ENCODE measurements at regions not wholly inside any gene's neighbourhood (a gene's known extent, or its start where the extent isn't known, plus 50 kb on each side); places are given as distances from the start of the nearest gene placed in this dataset.
"Not testable (repeated sequence)": the region's sequence is repeated elsewhere in the genome, so short reads cannot be mapped to it uniquely, and the experiment has no call there.

DNA sequence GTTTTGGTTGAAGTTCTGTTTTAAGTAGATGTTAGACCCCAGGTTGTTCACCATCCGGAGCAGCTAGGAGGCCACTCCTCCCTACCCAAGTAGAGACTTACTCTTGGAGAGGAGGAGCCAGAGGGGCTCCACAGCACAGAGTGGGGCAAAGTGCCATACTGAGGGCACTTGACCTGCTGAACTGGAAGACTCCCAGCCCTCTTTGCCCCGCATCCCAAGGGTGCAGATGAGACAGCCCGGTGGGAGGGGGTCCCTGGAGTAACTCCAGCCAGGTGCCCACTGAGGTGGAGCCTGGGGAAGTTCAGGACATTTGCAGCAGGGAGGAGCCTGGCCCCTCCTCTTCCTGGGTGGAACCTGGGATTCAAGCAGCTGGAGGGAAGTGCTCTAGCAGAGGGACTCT is 102.1 kb upstream of the GPR6 start:
- no peak for DNase-seq

DNA sequence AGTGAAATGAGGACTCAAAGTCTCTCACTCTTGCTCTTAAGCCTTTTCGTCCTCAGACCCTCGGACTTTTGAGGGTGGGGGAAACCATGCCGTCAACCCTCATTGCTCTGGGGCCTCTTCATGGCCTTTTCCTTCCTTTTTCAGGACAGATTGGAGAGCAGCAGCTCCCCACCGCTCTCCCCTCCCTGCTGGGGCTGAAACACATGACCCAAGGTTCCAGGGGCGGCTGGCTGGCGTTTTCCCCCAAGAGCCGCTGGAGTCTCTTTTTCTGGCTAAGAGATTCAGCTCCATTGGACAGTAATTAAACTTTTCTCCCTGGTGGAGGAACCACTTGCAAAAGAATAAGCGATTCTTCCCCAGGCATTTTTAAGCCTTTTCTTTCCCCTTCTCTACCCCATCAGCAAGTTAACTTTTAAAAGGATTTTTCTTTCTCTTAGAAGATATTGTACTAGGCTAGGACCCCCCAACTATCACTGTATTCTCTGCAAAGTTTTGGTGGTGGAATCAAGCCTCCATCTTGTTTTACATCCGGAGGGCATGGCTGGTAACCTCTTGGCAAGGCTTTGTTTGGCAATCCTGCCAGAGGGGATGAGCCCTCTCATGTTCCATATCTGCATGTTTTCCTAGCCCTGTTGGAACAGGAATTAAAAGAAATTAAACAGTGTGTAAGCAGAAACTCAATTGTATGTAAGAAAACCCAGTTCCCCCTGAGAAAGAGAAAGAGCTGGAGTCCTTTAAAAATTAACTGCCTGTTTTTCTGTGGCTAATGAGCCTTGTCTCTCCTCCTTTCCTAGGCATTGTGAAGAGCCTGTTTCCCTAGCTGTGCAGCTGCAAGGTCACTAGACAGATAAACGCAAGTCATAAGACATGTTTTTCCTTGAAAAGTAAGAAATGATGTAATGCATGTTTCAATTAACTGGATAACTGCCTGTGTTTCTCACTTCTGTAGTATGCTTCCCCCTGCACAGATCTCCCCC is 100.8 kb upstream of the GPR6 start:
- no peak for DNase-seq

DNA sequence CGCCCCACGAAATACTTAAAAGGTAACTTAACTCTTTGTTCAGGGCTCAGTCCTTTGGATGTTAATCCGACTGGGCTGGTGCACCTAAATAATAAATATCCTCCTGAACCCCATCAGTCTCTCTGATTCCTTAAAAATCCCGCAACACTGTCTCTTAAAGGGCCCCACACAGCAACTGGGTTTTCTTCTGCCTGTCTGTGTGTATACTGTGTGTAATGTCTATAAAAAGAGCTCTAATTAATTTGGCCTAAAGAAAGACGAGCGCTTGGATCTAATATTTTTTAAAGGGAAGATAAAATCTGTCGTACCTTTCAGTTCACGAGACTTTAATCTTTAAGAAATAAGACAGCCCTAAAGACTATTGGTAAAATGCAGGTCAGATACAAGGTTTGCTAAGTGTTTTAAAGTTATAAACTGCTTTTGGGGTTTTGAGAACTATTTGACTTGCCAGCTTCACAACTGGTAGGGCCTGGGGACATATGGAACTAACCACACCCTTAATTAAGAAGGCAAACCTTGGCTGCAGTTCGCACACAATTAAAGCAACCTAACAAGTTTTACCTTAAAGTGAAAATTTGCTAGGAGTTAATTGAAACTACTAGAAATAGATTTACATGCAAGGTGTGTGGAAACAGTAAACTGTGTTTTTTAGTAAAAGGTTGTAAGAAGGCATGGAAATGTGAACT is 100.0 kb upstream of the GPR6 start:
- not testable (repeated sequence) for DNase-seq

DNA sequence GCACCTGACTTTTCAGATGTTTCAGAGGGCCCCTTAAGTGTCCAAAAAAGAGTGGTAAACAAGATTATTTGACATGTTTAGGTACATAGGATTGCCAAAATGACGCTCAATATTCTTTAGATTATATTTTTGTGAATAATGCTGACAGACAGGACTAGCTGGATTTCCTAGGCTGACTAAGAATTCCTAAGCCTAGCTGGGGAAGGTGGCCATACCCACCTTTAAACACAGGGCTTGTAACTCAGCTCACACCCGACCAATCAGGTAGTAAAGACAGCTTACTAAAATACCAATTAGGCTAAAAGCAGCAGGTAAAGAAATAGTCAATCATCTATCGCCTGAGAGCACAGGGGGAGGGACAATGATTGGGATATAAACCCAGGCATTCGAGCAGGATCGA is 99.0 kb upstream of the GPR6 start:
- DNase-seq = not testable (repeated sequence)

DNA sequence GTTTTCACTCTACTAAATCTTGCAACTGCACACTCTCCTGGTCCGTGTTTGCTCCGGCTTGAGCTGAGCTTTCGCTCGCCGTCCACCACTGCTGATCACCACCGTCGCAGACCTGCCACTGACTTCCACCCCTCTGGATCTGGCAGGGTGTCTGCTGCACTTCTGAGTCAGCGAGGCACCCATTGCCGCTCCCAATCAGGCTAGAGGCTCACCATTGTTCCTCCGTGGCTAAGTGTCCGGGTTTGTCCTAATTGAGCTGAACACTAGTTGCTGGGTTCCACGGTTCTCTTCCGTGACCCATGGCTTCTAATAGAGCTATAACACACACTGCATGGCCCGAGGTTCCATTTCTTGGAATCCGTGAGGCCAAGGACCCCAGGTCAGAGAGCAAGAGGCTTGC is 98.6 kb upstream of the GPR6 start:
- no peak for DNase-seq

DNA sequence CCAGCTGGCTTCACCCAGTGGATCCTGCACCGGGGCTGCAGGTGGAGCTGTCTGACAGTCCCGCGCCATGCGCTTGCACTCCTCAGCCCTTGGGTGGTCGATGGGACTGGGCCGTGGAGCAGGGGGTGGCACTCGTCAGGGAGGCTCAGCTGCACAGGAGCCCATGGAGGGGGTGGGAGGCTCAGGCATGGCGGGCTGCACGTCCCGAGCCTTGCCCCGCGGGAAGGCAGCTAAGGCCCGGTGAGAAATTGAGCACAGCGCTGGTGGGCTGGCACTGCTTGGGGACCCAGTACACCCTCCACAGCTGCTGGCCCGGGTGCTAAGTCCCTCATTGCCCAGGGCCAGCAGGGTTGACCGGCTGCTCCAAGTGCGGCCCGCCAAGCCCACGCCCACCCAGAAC is 97.0 kb upstream of the GPR6 start:
- DNase-seq = not testable (repeated sequence)

DNA sequence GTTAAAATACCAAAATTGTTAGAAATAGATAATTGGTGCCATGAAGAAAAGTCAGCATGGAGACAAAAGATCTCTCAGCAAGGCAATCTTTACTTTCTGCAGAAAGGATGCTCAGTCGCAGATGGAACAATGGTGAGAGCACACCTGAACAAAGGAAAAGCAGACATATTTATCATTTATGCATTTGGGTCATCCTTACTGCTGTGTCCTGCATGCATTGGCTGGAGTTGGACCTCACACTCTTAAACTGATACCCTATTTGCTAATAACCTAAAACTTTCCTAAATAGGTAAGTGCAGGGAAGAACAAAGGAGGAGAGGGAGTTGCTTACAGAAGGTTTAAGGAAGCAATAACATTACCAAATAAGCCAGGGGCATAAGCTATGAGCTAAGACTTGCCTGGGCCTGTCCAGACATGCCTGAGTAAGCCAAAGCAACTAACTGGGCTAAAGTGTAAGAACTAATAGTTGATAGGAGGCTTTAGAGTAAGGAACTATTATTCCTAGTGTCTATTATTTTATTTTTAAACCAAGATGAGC is 96.1 kb upstream of the GPR6 start:
- peak in 1 of 3 donors; percentile 10 for DNase-seq

DNA sequence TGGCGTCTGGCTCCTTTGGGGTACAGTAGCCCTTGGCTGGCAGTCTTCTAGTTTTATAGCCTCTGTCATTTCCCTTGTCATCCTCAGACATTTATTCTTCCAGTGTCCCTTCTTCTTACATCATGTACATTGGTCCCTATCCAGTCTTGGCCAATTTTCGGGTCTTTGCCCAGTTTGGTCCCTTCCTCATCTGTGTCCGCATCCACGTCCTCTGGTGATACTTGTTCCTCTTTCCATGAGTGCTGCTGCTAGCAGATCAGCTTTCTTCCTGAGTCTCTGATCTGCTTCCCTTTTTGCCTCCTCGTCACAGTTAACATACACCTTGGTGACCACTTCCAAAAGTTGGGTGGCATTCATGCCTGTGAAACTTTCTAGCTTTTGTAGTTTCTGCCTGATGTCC is 86.2 kb upstream of the GPR6 start:
- peak; percentile 74 to 82 (median 77) for DNase-seq

DNA sequence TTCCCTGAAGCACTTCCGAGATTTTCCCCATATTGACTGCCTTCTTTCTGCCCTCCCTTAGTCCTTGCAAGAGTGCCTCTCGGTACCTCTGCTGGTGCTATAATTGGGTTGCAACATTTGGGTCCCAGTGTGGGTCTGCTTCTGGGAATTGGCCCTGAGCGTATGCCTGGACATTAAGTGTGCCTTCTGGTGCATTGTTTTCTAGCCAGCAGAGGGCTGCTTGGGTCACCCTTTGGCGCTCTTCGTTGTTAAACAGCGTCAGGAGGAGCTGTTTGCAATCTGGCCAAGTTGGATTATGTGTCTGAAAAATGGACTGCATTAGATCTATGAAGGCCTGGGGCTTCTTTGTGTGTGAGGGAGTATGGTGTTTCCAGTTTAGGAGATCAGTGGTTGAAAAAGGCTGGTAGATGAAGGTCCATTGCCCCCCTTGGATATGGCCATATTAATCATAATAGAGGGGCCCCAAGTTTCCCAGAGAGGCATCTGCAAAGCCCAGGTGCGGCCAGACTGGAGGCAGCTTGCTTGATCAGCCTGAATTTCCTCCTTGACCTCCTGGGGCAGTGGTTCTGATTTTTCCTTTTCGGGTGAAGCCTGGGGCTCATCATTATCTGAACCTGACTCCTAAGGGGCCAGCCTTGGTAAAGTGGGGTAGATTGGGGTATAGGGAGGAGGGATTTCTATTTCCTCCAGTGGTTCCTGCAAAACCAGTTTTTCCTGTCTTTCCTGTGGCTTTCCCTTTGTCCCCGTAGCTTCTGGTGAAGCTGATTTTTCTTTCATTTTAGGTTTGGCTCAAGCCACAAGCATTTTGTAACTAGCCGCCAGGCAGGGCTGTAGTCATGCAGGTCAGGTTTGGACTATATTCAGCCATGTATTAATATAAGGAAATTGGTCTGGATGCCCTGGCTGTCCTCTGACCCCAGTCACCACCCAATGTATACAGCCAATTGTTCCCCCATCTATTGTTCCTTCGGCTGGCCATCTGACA is 85.4 kb upstream of the GPR6 start:
- DNase-seq = no peak

DNA sequence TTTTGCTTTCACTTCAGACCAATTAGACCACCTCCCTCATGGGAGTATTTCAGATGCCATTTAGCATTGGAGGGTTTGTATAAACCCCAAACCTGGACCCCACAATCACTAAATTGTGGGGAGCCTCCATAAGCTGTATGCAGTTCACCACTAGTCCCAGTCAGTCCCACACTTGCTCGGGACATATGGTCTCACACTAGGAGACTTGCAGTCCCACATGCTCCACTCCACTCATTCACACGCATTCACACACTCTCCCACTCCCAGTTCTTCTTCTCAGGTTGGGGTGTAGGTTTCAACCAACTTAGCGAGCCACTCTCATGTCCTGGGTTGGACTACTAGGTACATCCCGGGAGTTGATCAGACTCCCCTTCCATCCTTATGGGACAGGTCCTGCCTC is 84.5 kb upstream of the GPR6 start:
- no peak for DNase-seq

DNA sequence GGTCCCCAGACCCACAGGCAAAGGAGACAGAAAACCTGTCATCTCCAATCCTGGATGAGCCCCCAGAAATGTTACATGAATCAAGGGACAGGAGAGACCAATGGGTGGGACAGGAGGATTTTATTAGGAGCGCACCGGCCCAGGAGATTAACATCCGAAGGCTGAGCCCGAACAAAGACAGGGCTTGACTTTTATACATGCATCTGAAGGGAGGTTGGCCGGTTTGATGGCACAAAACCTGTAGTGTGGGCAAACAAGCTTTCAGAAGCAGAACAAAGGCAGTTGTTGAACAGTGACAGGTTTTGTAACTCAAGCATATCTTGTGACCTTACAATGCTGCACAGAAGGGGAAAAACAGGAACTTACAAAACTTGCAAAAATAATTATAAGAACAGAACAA is 83.9 kb upstream of the GPR6 start:
- peak; percentile 54 to 73 (median 71) for DNase-seq

DNA sequence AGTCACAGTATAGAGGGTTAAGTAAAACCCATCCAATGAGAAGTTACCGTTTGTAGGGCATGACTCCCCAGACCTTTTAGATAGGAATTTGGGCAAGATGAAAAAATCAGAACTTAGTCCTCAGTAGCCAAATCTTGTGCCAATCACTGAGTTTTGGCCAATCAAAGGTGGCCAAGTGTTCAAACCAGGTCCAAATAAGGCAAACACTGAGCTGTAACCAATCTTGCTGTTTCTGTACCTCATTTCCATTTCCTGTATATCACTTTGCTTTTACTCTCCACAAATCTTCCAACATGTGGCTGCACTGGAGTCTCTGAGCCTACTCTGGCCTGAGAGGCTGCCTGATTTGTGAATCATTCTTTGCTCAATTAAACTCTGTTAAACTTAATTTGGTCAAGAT is 81.8 kb upstream of the GPR6 start:
- DNase-seq = no peak

DNA sequence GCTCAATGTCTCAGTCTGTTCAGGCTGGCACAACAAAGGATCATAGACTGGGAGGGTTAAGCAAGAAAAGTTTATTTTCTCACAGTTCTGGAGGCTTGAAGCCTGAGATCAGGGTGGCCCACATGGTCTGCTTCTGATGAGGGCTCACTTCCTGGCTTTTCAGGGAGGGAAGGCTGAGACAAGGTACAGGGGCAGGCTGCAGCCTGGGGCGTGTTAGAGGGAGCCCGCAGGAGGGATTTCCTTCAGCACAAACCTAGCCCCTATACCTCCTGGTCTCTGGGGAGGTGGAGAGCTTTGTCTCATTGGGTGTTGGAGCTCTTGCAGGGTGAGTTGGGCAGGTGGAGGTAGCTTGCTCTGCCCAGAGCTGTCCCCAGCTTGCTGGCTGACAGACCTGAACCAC is 81.1 kb upstream of the GPR6 start:
- DNase-seq = no peak

DNA sequence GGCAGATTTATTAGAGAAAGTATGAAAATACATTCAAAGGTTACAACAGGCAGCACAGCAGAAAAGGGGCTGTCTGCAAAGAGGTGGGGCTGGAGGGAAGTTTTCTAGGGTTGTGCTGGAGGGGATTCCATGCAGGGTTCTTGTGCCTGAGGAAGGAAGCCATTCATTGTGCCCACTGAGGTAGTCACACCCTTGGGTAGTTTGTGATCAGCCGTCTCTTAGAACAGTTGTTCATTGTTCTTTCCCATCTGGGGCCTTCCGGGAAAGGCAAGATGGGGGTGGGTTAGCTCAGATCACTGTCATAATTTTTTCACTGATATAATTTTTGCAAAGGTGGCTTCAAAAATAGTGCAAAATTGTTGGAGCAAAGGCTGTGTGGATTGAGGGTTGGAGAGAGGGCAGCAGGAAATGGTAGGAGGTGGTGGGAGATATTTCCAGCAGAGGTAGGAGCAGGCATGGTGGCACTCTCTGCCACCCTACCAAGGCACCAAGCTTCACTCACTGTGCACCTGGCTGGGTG is 80.5 kb upstream of the GPR6 start:
- no peak for DNase-seq

DNA sequence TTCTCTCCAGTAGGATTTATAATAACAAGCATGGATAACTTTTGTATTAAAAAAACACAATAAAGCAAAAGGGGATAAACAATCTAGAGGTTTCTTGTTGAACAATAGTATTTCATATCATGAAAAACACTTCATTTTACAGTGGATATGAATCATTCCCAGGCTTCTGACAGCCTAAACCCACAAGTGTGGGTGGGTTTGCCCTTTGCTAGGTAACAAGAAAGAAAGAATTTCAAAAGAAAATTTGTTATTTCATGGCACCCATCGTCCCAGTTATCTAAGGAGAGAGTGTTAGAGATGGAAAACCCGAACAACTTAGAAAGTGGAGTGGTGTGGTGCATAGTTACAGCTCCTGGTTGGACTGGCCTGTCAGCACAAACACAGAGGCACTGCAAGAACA is 76.1 kb upstream of the GPR6 start:
- DNase-seq = no peak

DNA sequence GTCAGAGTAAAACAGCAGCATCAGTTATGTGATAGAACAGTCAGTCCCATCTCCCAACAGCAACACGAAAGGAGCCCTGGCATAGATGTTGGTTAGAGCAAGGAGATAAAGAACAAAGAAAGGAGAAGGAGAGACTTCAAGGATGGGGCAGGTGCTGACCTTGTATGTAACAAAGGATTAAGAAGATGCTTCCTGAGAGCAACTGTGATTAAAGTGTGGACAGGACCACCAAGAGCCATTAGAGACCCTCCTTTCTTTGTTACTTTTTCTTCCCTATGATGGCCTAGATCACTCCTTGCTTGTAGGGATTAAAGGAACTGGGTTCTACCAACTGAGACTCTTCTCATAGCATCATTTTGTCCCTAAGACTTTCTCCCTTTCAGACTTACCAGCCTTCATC is 75.2 kb upstream of the GPR6 start:
- no peak for DNase-seq

DNA sequence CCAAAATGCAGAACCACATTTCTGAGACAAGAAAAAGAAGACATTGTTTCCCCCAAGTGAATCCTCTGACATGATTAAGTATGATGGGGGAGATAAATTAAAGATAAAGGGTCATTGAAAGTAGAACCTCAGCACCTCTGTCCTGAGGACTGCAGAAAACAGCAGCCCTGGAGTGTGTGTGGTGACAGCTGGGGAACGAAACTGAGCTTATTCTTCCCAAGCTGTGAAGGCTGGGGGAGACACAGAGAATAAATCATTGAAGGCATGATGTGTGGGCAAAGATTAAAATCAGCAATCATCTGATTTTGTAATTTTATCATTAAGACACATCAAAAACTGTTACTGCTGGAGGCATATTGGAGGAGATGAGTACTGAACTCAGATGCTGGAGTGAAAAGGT is 67.5 kb upstream of the GPR6 start:
- DNase-seq = no peak

DNA sequence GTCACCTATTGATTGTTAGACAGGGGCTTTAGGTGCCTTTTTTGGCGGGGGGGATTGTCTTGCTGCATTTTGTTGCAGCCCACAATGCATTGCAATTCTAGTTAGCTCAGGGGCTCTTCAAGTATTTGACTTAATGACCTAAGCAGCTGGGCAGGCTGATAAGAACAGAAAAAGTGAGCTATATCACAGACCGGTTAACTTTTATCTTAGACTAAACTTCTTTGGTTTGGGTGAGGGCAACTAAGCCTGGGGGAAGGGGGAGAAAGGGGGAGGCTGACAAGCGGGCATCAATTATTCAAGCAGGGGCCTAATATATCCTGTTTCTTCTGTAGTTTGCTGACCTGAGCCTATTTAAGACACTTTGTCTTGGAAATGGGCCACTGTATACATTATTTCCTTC is 66.0 kb upstream of the GPR6 start:
- DNase-seq = no peak

DNA sequence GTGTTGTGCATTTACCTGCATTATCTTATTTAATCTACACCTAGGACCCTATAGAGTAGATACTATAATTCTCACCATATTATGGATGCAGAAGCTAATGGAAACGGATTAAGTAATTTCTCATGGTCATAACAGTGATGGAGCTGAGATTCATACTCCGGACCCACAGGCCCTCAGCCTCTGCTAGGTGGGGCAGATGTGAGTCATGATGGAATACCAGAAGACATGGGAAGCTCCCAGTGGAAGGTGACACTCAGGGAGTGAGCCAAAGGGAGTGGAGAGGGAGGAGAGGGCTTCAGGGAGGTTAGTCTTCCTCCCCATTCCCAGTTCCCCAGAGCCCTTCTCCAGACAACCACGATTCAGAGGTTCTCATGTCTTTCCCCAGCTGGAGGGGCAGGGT is 65.2 kb upstream of the GPR6 start:
- DNase-seq = no peak

DNA sequence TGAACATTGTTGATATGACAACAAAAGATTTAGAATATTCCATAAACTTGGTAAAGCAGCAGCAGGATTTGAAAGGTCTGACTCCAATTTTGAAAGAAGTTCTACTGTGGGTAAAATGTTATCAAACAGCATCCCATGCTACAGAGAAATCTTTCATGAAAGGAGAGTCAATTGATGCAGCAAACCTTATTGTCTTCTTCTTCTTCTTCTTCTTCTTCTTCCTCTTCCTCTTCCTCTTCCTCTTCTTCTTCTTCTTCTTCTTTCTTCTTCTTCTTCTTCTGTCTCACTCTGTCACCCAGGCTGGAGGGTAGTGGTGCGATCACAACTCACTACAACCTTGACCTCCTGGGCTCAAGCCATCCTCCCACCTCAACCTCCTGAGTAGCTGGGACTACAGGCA is 62.4 kb upstream of the GPR6 start:
- not testable (repeated sequence) for DNase-seq

DNA sequence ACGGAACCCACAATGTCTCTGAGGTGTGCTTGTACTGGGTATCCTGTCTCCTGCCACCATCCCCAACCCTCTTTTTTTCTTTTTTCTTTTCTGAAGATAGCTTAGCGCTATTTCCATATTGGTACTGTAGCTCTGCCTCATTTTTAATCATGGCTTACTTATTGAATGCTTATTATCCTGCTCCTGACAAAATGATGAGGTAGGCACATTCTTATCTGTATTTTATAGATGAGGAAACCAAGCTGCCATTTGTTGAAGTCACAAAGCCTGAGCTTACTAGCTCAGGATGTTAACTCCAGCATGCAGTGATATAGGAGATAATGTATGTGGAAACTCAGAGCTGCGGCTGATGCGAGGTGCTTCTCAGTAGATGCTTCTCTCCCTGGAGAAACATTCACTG is 61.4 kb upstream of the GPR6 start:
- no peak for DNase-seq

DNA sequence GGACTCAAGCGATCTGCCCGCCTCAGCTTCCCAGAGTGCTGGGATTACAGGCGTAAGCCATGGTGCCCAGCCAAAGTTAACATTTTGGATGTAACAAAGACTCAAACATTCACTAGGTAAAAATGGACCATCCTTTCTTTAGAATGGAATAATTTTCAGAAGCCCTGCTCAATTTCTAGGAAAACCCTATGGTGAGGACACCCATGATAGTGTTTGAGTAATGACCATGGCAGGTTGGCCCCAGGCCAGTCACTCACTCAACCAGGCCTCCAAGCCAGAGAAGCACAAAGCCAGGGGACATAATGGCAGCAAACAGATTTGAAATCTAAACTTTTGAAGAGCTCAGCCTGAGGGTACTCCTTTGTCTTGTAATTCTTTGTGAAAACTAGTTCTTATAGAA is 59.9 kb upstream of the GPR6 start:
- no peak for DNase-seq

DNA sequence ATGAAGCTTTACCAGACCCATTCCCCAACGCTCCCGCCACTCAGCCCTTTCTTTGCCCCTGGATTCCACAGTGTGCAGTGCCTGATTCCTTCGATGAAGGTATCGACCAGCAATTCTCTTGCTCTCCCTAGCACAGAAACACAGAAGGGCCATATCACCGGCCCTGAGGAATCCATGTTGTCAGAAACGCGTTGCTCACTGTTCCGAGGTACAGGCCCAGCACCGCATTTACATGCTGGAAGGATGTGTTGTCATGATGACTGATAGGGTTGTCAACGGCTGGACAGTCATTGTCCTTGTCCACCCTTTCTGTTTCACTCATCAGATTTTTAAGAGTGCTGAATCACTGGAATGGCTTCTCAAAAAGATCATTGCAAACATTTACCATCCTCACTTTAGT is 57.2 kb upstream of the GPR6 start:
- DNase-seq = no peak

Data from suppressor macrophage treated with lipopolysaccharide for 1 hour (primary cell).